Activated CD4-positive, alpha-beta T cell treated with anti-CD3 and anti-CD28 coated beads, Interleukin-2, amount 10 ng/mL, durations not matched to agents 7 days and 5 days (primary cell): ENCODE measurements at regions not wholly inside any gene's neighbourhood (a gene's known extent, or its start where the extent isn't known, plus 50 kb on each side); places are given as distances from the start of the nearest gene placed in this dataset.

ENCODE experiments used
- CTCF ChIA-PET: fragments of 350-600 bp; sonication (Branson Sonifier 250); formaldehyde crosslinking; loops from one replicate; lab custom pipeline; 2021; ENCODE audit warnings: antibody characterized with exemption; lab: Charles Lee
- POLR2A ChIA-PET: fragments of 350-600 bp; sonication (Branson Sonifier 250); formaldehyde crosslinking; loops from one replicate; lab custom pipeline; 2021; ENCODE audit warnings: antibody characterized with exemption; lab: Charles Lee
- DNase-seq: peaks from one replicate; pipeline ENCODE4 v3.0.0-alpha.2; 2020
- H3K27ac Mint-ChIP-seq: one replicate; pipeline ENCODE4 v1.8.0; 2021; ENCODE audit warnings: mild to moderate bottlenecking, moderate library complexity, mixed read lengths
- H3K27me3 Mint-ChIP-seq: one replicate; pipeline ENCODE4 v1.8.0; 2021; ENCODE audit warnings: mixed read lengths
- H3K36me3 Mint-ChIP-seq: one replicate; pipeline ENCODE4 v1.8.0; 2021; ENCODE audit warnings: low read depth, mixed read lengths
- H3K4me1 Mint-ChIP-seq: one replicate; pipeline ENCODE4 v1.8.0; 2021; ENCODE audit warnings: mixed read lengths
- H3K4me3 Mint-ChIP-seq: one replicate; pipeline ENCODE4 v1.8.0; 2021; ENCODE audit warnings: mild to moderate bottlenecking, moderate library complexity, mixed read lengths
- H3K9me3 Mint-ChIP-seq: one replicate; pipeline ENCODE4 v1.8.0; 2021; ENCODE audit warnings: mixed read lengths

- Mint-ChIP-seq H3K27ac (no peak overlapping the region), H3K36me3 (peaks cover 16% of the 10 kb centered on the region), H3K4me3 (no peak overlapping the region), H3K9me3 (peaks cover 15% of the 10 kb centered on the region), H3K4me1 (peaks cover 30% of the 10 kb centered on the region), H3K27me3 (peaks cover 4% of the 10 kb centered on the region)
- ChIA-PET POLR2A (no interaction called here), CTCF (interaction anchor here (0.7 to 1.0 kb wide), 2 partner anchors 10 to 179 kb away, joined by 3 read pairs; no protein-coding TSS in a partner anchor)
- no peak for DNase-seq
Observed at GRCh38 chr6:22959571-22959970, 390.2 kb downstream of the HDGFL1 start.

GRCh38 chr6:22964334-22964733 is 395.0 kb downstream of the HDGFL1 start:
- no peak overlapping the region for H3K4me3 Mint-ChIP-seq
- no peaks in the 10 kb centered on the region for H3K36me3 Mint-ChIP-seq
- DNase-seq, result no peak
- ChIA-PET POLR2A (no interaction called here), CTCF (no interaction called here)
- no peak overlapping the region for H3K27ac Mint-ChIP-seq
- H3K9me3 Mint-ChIP-seq, result peaks cover 2% of the 10 kb centered on the region
- peaks cover 7% of the 10 kb centered on the region for H3K27me3 Mint-ChIP-seq
- H3K4me1 Mint-ChIP-seq, result peaks cover 4% of the 10 kb centered on the region

GRCh38 chr6:22965889-22966288 is 396.5 kb downstream of the HDGFL1 start:
- Mint-ChIP-seq H3K27me3 (peaks cover 7% of the 10 kb centered on the region), H3K9me3 (peaks cover 2% of the 10 kb centered on the region), H3K27ac (no peak overlapping the region), H3K4me1 (peaks cover 4% of the 10 kb centered on the region), H3K36me3 (no peaks in the 10 kb centered on the region), H3K4me3 (no peak overlapping the region)
- DNase-seq, result no peak
- ChIA-PET CTCF (no interaction called here), POLR2A (no interaction called here)

- Mint-ChIP-seq H3K36me3 (no peaks in the 10 kb centered on the region), H3K9me3 (peaks cover 2% of the 10 kb centered on the region), H3K4me3 (no peak overlapping the region), H3K4me1 (peaks cover 4% of the 10 kb centered on the region), H3K27ac (no peak overlapping the region), H3K27me3 (peaks cover 5% of the 10 kb centered on the region)
- no peak for DNase-seq
- CTCF ChIA-PET, result no interaction called here
- POLR2A ChIA-PET, result no interaction called here
Observed at GRCh38 chr6:22966691-22967422, 397.5 kb downstream of the HDGFL1 start.

- POLR2A ChIA-PET, result no interaction called here
- Mint-ChIP-seq H3K4me3 (no peak overlapping the region), H3K4me1 (no peaks in the 10 kb centered on the region), H3K9me3 (peaks cover 2% of the 10 kb centered on the region), H3K27me3 (peaks cover 2% of the 10 kb centered on the region), H3K27ac (no peak overlapping the region), H3K36me3 (no peaks in the 10 kb centered on the region)
- no peak for DNase-seq
- CTCF ChIA-PET, result no interaction called here
Observed at GRCh38 chr6:22970004-22970403, 400.6 kb downstream of the HDGFL1 start.

GRCh38 chr6:22972771-22973170 is 403.4 kb downstream of the HDGFL1 start:
- H3K4me3 Mint-ChIP-seq, result no peak overlapping the region
- peaks cover 2% of the 10 kb centered on the region for H3K9me3 Mint-ChIP-seq

GRCh38 chr6:22975079-22975478 is 405.7 kb downstream of the HDGFL1 start:
- POLR2A ChIA-PET, result no interaction called here
- H3K9me3 Mint-ChIP-seq, result peaks cover 2% of the 10 kb centered on the region
- H3K27ac Mint-ChIP-seq, result no peak overlapping the region
- CTCF ChIA-PET, result no interaction called here
- DNase-seq, result no peak
- no peak overlapping the region for H3K4me3 Mint-ChIP-seq
- no peaks in the 10 kb centered on the region for H3K4me1 Mint-ChIP-seq
- no peaks in the 10 kb centered on the region for H3K27me3 Mint-ChIP-seq
- no peaks in the 10 kb centered on the region for H3K36me3 Mint-ChIP-seq

More at GRCh38 chr6:22972771-22973170, 403.4 kb downstream of the HDGFL1 start:
- H3K36me3 Mint-ChIP-seq, result no peaks in the 10 kb centered on the region
- H3K27ac Mint-ChIP-seq, result no peak overlapping the region
- ChIA-PET POLR2A (no interaction called here), CTCF (no interaction called here)
- no peaks in the 10 kb centered on the region for H3K27me3 Mint-ChIP-seq
- no peak for DNase-seq
- H3K4me1 Mint-ChIP-seq, result no peaks in the 10 kb centered on the region

GRCh38 chr6:22980446-22980845 is 411.1 kb downstream of the HDGFL1 start:
- POLR2A ChIA-PET, result no interaction called here

GRCh38 chr6:23002044-23002619 is 432.8 kb downstream of the HDGFL1 start:
- H3K4me3 Mint-ChIP-seq, result no peak overlapping the region
- no peak for DNase-seq
- H3K36me3 Mint-ChIP-seq, result no peaks in the 10 kb centered on the region
- H3K27me3 Mint-ChIP-seq, result no peaks in the 10 kb centered on the region
- H3K27ac Mint-ChIP-seq, result no peak overlapping the region
- H3K9me3 Mint-ChIP-seq, result no peaks in the 10 kb centered on the region
- CTCF ChIA-PET, result no interaction called here
- no peaks in the 10 kb centered on the region for H3K4me1 Mint-ChIP-seq
- POLR2A ChIA-PET, result no interaction called here

More at GRCh38 chr6:22980446-22980845, 411.1 kb downstream of the HDGFL1 start:
- no peak overlapping the region for H3K4me3 Mint-ChIP-seq
- H3K9me3 Mint-ChIP-seq, result peaks cover 10% of the 10 kb centered on the region
- H3K27ac Mint-ChIP-seq, result no peak overlapping the region
- H3K4me1 Mint-ChIP-seq, result no peaks in the 10 kb centered on the region
- H3K36me3 Mint-ChIP-seq, result no peaks in the 10 kb centered on the region
- no peaks in the 10 kb centered on the region for H3K27me3 Mint-ChIP-seq
- no peak for DNase-seq
- CTCF ChIA-PET, result no interaction called here

GRCh38 chr6:23003671-23004467 is 434.5 kb downstream of the HDGFL1 start:
- no peak for DNase-seq
- no peaks in the 10 kb centered on the region for H3K9me3 Mint-ChIP-seq
- H3K27me3 Mint-ChIP-seq, result no peaks in the 10 kb centered on the region
- no peaks in the 10 kb centered on the region for H3K4me1 Mint-ChIP-seq
- no peak overlapping the region for H3K27ac Mint-ChIP-seq
- ChIA-PET CTCF (no interaction called here), POLR2A (no interaction called here)
- H3K36me3 Mint-ChIP-seq, result no peaks in the 10 kb centered on the region
- H3K4me3 Mint-ChIP-seq, result no peak overlapping the region

- Mint-ChIP-seq H3K36me3 (no peaks in the 10 kb centered on the region), H3K4me1 (no peaks in the 10 kb centered on the region), H3K27ac (no peak overlapping the region), H3K27me3 (no peaks in the 10 kb centered on the region), H3K9me3 (no peaks in the 10 kb centered on the region), H3K4me3 (no peak overlapping the region)
- DNase-seq, result no peak
- ChIA-PET CTCF (no interaction called here), POLR2A (no interaction called here)
Observed at GRCh38 chr6:23006656-23007055, 437.3 kb downstream of the HDGFL1 start.

- Mint-ChIP-seq H3K36me3 (no peaks in the 10 kb centered on the region), H3K27me3 (no peaks in the 10 kb centered on the region), H3K4me3 (no peak overlapping the region), H3K27ac (no peak overlapping the region), H3K4me1 (no peaks in the 10 kb centered on the region), H3K9me3 (no peaks in the 10 kb centered on the region)
- ChIA-PET POLR2A (no interaction called here), CTCF (no interaction called here)
- no peak for DNase-seq
Observed at GRCh38 chr6:23011615-23012014, 442.2 kb downstream of the HDGFL1 start.

GRCh38 chr6:23013776-23014175 is 444.4 kb downstream of the HDGFL1 start:
- H3K27ac Mint-ChIP-seq, result no peak overlapping the region
- ChIA-PET CTCF (no interaction called here), POLR2A (no interaction called here)
- no peaks in the 10 kb centered on the region for H3K36me3 Mint-ChIP-seq
- H3K4me1 Mint-ChIP-seq, result no peaks in the 10 kb centered on the region
- no peaks in the 10 kb centered on the region for H3K27me3 Mint-ChIP-seq
- no peaks in the 10 kb centered on the region for H3K9me3 Mint-ChIP-seq
- DNase-seq, result no peak
- no peak overlapping the region for H3K4me3 Mint-ChIP-seq
